ENCODE measurements at regions not wholly inside any gene's neighbourhood (a gene's known extent, or its start where the extent isn't known, plus 50 kb on each side); places are given as distances from the start of the nearest gene placed in this dataset.

DNA sequence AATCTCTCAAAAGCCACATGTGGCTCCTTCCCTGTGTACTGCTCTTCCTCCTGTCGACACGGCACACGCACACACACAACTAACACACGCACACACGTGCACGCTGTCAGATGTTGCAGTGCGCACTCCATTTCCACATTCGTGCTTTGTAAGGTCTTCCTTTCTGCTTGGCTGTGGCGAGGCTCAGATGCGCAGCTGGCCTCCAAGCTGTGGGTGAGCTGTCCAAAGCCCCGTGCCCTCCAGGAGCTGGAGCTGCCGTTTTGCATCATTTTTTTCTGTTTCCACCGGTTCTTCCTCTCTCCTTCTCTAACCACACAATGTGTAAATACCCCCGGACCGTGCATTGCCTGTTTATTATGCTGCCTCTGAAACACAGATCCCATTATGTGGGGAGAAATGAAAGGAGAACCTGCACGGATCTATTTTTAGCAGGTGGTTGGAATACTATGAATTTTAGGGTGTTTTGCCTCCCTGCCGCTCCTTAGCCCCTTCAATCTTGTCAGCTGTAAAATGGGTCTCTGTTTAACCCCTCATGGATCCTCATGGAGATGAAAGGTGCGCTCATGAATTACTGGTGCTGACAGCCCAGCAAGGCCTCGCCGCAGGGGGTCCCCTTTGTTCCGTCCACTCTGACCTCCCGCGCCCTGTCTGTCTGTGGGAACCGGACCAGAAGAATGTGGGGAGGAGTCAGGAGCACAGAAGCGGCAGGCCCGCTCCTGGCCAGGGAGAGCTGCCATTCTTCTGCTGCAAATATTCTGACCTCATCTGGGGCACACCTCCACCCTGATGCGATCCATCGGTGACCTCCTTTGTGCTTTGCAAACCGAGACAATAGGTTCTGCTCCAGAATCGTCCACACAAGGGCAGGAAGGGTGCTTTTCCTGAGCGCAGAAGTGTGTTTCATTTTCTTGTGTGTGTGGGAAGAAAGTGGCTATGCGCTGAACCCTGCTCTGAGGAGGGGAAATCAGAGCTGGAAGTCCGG lies 137.7 kb downstream of the SOX1 start:
- no peak for DNase-seq
- intact Hi-C loops (cut with micrococcal nuclease; ENCODE audit: unreplicated experiment) = no loop called here
- CTCF ChIA-PET = no interaction called here
- no TSS peak for BruUV-seq (replicated peaks)
- TF ChIP-seq, protein P1, sequence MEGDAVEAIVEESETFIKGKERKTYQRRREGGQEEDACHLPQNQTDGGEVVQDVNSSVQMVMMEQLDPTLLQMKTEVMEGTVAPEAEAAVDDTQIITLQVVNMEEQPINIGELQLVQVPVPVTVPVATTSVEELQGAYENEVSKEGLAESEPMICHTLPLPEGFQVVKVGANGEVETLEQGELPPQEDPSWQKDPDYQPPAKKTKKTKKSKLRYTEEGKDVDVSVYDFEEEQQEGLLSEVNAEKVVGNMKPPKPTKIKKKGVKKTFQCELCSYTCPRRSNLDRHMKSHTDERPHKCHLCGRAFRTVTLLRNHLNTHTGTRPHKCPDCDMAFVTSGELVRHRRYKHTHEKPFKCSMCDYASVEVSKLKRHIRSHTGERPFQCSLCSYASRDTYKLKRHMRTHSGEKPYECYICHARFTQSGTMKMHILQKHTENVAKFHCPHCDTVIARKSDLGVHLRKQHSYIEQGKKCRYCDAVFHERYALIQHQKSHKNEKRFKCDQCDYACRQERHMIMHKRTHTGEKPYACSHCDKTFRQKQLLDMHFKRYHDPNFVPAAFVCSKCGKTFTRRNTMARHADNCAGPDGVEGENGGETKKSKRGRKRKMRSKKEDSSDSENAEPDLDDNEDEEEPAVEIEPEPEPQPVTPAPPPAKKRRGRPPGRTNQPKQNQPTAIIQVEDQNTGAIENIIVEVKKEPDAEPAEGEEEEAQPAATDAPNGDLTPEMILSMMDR (IDR thresholded peaks at IDR 0.05; ENCODE audit: unreplicated experiment) = no peak
- Mint-ChIP-seq H3K4me3 (ENCODE audit: low read depth, unreplicated experiment) (no peak overlapping the region), H3K36me3 (ENCODE audit: insufficient read depth, unreplicated experiment) (peaks cover 3% of the 10 kb centered on the region), H3K27me3 (ENCODE audit: unreplicated experiment) (no peaks in the 10 kb centered on the region), H3K4me1 (ENCODE audit: low read depth, unreplicated experiment) (no peaks in the 10 kb centered on the region), H3K9me3 (ENCODE audit: low read depth, unreplicated experiment) (no peaks in the 10 kb centered on the region), H3K27ac (ENCODE audit: unreplicated experiment) (no peak overlapping the region)

DNA sequence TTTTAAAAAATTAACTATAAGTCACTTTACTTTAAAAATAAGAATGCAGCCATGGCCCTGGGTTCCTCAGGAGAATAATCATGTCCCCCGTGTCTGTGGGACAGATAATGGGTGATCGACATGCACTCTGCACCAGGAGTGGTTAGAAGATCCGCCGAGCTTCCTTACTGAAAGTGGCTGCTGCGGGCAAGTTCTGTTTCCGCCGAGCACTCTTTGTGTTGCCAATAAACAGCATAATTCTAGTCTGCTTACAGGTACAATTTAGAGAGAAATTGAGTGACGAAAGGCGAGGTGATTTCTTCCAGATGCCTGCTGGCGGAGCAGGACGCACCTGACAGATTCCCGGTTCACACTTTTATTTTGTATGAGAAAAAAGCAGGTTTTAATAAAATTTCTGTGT lies 139.0 kb downstream of the SOX1 start:
- Mint-ChIP-seq H3K4me3 (ENCODE audit: low read depth, unreplicated experiment) (no peak overlapping the region), H3K9me3 (ENCODE audit: low read depth, unreplicated experiment) (no peaks in the 10 kb centered on the region), H3K27me3 (ENCODE audit: unreplicated experiment) (no peaks in the 10 kb centered on the region), H3K36me3 (ENCODE audit: insufficient read depth, unreplicated experiment) (no peaks in the 10 kb centered on the region), H3K4me1 (ENCODE audit: low read depth, unreplicated experiment) (no peaks in the 10 kb centered on the region), H3K27ac (ENCODE audit: unreplicated experiment) (no peak overlapping the region)
- no peak for DNase-seq
- intact Hi-C loops (cut with micrococcal nuclease; ENCODE audit: unreplicated experiment) = no loop called here
- BruUV-seq (replicated peaks) = no TSS peak
- TF ChIP-seq, protein P1 (IDR thresholded peaks at IDR 0.05; ENCODE audit: unreplicated experiment) = no peak
- CTCF ChIA-PET = no interaction called here

DNA sequence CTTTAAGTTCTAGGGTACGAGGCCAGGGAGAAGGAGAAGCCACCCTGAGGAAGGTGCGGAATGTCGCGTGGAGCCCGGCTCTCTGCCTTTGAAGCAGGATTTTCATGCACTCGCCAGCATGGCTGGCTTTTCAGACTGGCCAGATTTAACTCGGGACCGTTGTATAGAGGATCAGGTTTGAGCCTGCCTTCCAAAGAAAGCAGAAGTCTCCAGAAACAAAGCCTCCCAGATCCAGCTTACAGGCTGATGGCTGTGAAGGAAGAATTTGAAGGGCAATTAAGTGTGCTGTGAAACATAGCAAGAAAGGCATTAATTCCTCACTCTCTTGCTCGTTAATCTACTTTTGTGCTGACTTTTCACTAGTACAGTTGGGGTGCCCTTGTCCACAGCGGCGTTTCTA lies 140.2 kb downstream of the SOX1 start:
- Mint-ChIP-seq H3K4me3 (ENCODE audit: low read depth, unreplicated experiment) (no peak overlapping the region), H3K27me3 (ENCODE audit: unreplicated experiment) (no peaks in the 10 kb centered on the region), H3K4me1 (ENCODE audit: low read depth, unreplicated experiment) (no peaks in the 10 kb centered on the region), H3K9me3 (ENCODE audit: low read depth, unreplicated experiment) (no peaks in the 10 kb centered on the region), H3K36me3 (ENCODE audit: insufficient read depth, unreplicated experiment) (no peaks in the 10 kb centered on the region), H3K27ac (ENCODE audit: unreplicated experiment) (no peak overlapping the region)
- TF ChIP-seq, protein P1 (IDR thresholded peaks at IDR 0.05; ENCODE audit: unreplicated experiment) = no peak
- CTCF ChIA-PET = no interaction called here
- no TSS peak for BruUV-seq (replicated peaks)
- intact Hi-C loops (cut with micrococcal nuclease; ENCODE audit: unreplicated experiment) = no loop called here
- DNase-seq = no peak

DNA sequence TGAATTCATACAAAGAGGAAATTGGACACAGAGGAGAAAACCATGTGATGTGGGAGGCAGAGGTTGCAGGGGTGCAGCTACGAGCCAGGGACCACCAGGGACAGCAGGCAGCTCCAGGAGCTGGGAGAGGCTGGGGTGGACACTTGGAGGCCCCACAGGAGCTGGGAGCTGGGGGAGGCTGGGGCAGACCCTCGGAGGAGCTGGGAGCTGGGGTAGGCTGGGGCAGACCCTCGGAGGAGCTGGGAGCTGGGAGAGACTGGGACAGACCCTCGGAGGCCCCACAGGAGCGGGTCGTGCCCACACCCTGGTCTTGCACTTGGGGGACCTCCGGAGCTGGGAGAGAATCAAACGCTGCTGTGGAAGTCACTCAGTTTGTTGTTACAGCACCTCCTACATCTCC lies 141.7 kb downstream of the SOX1 start:
- no peak overlapping the region for H3K4me3 Mint-ChIP-seq (ENCODE audit: low read depth, unreplicated experiment)
- DNase-seq = no peak
- no TSS peak for BruUV-seq (replicated peaks)
- intact Hi-C loops (cut with micrococcal nuclease; ENCODE audit: unreplicated experiment) = no loop called here
- CTCF ChIA-PET = no interaction called here
- H3K36me3 Mint-ChIP-seq (ENCODE audit: insufficient read depth, unreplicated experiment) = no peaks in the 10 kb centered on the region
- TF ChIP-seq, protein P1 (IDR thresholded peaks at IDR 0.05; ENCODE audit: unreplicated experiment) = no peak
- H3K9me3 Mint-ChIP-seq (ENCODE audit: low read depth, unreplicated experiment) = no peaks in the 10 kb centered on the region
- H3K4me1 Mint-ChIP-seq (ENCODE audit: low read depth, unreplicated experiment) = no peaks in the 10 kb centered on the region
- no peak overlapping the region for H3K27ac Mint-ChIP-seq (ENCODE audit: unreplicated experiment)
- H3K27me3 Mint-ChIP-seq (ENCODE audit: unreplicated experiment) = no peaks in the 10 kb centered on the region

Data from Calu3 (cell line).